NB4 (cell line): ENCODE measurements at regions not wholly inside any gene's neighbourhood (a gene's known extent, or its start where the extent isn't known, plus 50 kb on each side); places are given as distances from the start of the nearest gene placed in this dataset.

Experiments used
- DNase-seq: peaks from one replicate; pipeline ENCODE4 v3.0.0; 2010; ENCODE audit warnings: low read depth
- H3K4me3 ChIP-seq: one replicate; pipeline ENCODE4 v1.5.1; 2011; ENCODE audit warnings: mild to moderate bottlenecking, low read depth, low read length, moderate library complexity
- CTCF ChIP-seq: IDR thresholded peaks from one replicate; pipeline ENCODE4 v1.5.1; 2012; ENCODE audit warnings: low read depth, low read length
- MYC ChIP-seq: IDR thresholded peaks from 2 replicates; pipeline ENCODE4 v1.6.1; 2011; ENCODE audit warnings: low read depth, low read length
- POLR2A ChIP-seq: IDR thresholded peaks from 2 replicates; pipeline ENCODE4 v1.6.1; 2011; ENCODE audit warnings: mild to moderate bottlenecking; ENCODE audit not compliant: insufficient read length; ENCODE audit errors: extremely low read depth
- TF ChIP-seq, protein P1 (sequence below): IDR thresholded peaks from 2 replicates; pipeline ENCODE4 v1.6.1; 2011; ENCODE audit warnings: low read depth, low read length

GRCh38 chr2:183495589-183496267 lies 371.5 kb downstream of the NUP35 start:
- DNase-seq = no peak
- TF ChIP-seq, protein P1, sequence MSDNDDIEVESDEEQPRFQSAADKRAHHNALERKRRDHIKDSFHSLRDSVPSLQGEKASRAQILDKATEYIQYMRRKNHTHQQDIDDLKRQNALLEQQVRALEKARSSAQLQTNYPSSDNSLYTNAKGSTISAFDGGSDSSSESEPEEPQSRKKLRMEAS = no peak
- TF ChIP-seq CTCF (no peak), MYC (no peak), POLR2A (no peak)
- H3K4me3 ChIP-seq = no peak overlapping the region

- no peak for DNase-seq
- H3K4me3 ChIP-seq = no peak overlapping the region
- TF ChIP-seq MYC = no peak
- no peak for TF ChIP-seq CTCF
- TF ChIP-seq POLR2A = no peak
- TF ChIP-seq, protein P1 = no peak
Observed at GRCh38 chr2:183497861-183498260, 373.6 kb downstream of the NUP35 start.

DNA sequence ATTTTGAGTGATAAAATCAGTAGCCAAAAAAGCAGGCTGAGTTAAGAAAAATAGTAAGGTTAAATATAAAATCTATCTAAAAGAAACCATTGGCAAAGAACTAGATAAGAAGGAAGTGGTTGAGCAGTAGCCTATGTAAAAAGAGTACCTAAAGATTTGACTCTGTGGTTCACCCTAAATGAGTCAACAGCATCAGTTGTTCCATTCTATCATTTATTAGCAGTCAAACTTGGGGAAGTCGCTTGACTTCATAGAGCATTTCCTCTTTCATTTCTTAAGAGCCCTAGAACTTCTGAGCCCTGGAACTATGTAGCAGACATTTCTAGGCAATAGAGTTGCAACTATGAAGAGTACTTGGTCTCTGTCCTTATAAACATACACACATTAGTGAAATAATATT lies 381.7 kb downstream of the NUP35 start:
- DNase-seq = peak; percentile 10
- TF ChIP-seq, protein P1 = no peak
- TF ChIP-seq MYC (no peak), CTCF (no peak)
- H3K4me3 ChIP-seq = no peak overlapping the region

DNA sequence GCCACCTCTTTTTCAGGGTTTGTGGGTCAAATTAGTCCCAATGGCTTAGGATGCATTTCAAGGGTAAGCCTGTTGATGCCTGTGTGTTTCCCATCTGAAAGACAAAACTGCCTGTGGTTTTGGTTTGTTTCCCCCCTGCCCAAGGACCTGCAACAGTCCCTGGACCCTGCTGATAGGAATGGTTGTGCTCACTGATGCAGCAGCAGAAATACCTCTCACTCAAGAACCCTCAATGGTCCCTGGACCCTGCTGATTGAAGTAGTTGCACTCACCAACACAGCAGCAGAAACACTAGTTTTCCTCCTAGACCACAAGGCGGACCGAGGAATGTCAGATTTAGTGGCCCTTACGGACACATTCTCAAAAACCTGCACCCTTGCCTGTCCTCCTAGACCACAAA lies 386.9 kb downstream of the NUP35 start:
- DNase-seq = no peak
- no peak overlapping the region for H3K4me3 ChIP-seq
- TF ChIP-seq, protein P1 = no peak
- no peak for TF ChIP-seq MYC
- no peak for TF ChIP-seq POLR2A
- TF ChIP-seq CTCF = no peak

GRCh38 chr2:183519371-183520056 lies 395.3 kb downstream of the NUP35 start:
- no peak for DNase-seq
- TF ChIP-seq CTCF (no peak), MYC (no peak), POLR2A (no peak)
- TF ChIP-seq, protein P1 = no peak
- H3K4me3 ChIP-seq = no peak overlapping the region
